ENCODE measurements at regions not wholly inside any gene's neighbourhood (a gene's known extent, or its start where the extent isn't known, plus 50 kb on each side); places are given as distances from the start of the nearest gene placed in this dataset.

GRCh38 chrX:46321676-46322075 is 223.5 kb downstream of the ZNF674 start:
- no peak overlapping the region for H2AK5ac ChIP-seq (ENCODE audit: low read depth, low read length)
- H3K36me3 ChIP-seq (ENCODE audit: control insufficient read depth, insufficient read depth, low read length) = no peaks in the 10 kb centered on the region
- DNase-seq (no peak), ATAC-seq (ENCODE audit: low read depth) (no peak)
- in situ Hi-C loops (cut with MboI; ENCODE audit: low sequenced_read_pairs) = no loop called here
- H3K79me1 ChIP-seq (ENCODE audit: low read depth in 1 of 2, low read length in 2 of 2) = no peaks in the 10 kb centered on the region
- CTCF ChIA-PET = no interaction called here
- H4K5ac ChIP-seq (ENCODE audit: low read depth, low read length) = no peak overlapping the region
- H3K18ac ChIP-seq (ENCODE audit: low read depth, low read length) = no peak overlapping the region
- no peak overlapping the region for H2BK15ac ChIP-seq (ENCODE audit: low read depth, low read length)
- H3K27me3 ChIP-seq (ENCODE audit: control insufficient read depth, insufficient read depth, low read length) = peaks cover 13% of the 10 kb centered on the region
- H3K14ac ChIP-seq (replicated peaks; ENCODE audit: low read depth, low read length) = no peak overlapping the region
- H3K4me1 ChIP-seq (ENCODE audit: control insufficient read depth, insufficient read depth, low read length) = 0 out of 2 replicates have a peak, but pooled peaks cover 2% of the 10 kb centered on the region
- H2BK20ac ChIP-seq (ENCODE audit: low read depth, low read length) = no peak overlapping the region
- no peak overlapping the region for H4K91ac ChIP-seq (ENCODE audit: insufficient read depth, low read depth, low read length)
- no peak overlapping the region for H2AK9ac ChIP-seq (replicated peaks; ENCODE audit: low read depth, low read length, poor library complexity)
- no peak overlapping the region for H3K27ac ChIP-seq (ENCODE audit: insufficient read depth, low read length)
- no peak overlapping the region for H4K8ac ChIP-seq (ENCODE audit: low read depth in 2 of 2, low read length in 2 of 2)
- no peak overlapping the region for H3K23ac ChIP-seq (ENCODE audit: low read depth, low read length)
- no TSS peak for BruUV-seq (replicated peaks)
- H3K4ac ChIP-seq (ENCODE audit: low read depth, low read length) = no peak overlapping the region
- H2AFZ ChIP-seq (replicated peaks; ENCODE audit: low read length, poor library complexity) = no peak overlapping the region
- POLR2A ChIA-PET (ENCODE audit: unreplicated experiment) = no interaction called here
- intact Hi-C loops (cut with micrococcal nuclease) = no loop called here
- no peaks in the 10 kb centered on the region for H3K9me3 ChIP-seq (ENCODE audit: control insufficient read depth, insufficient read depth, low read length)
- no peak overlapping the region for H3K4me3 ChIP-seq (ENCODE audit: insufficient read depth, low read depth, low read length)
- TF ChIP-seq RAD21 (IDR thresholded peaks at IDR 0.05; ENCODE audit: low read length) = no peak
- TF ChIP-seq BHLHE40 (IDR thresholded peaks at IDR 0.05; ENCODE audit: low read depth, low read length) = no peak
- no peak for TF ChIP-seq SMC3 (IDR thresholded peaks at IDR 0.05; ENCODE audit: low read depth, low read length)
- TF ChIP-seq CHD1 (IDR thresholded peaks at IDR 0.05; ENCODE audit: low read depth, low read length) = no peak
- no peak for TF ChIP-seq RFX5 (IDR thresholded peaks at IDR 0.05; ENCODE audit: low read depth, low read length)
- no peak for TF ChIP-seq CTCF (conservative IDR thresholded peaks at IDR 0.05; ENCODE audit: low read depth, low read length)
- TF ChIP-seq MAFK (IDR thresholded peaks at IDR 0.05; ENCODE audit: low read depth, low read length) = no peak
- no peak for TF ChIP-seq FOS (IDR thresholded peaks at IDR 0.05; ENCODE audit: low read depth, low read length)
- TF ChIP-seq RCOR1 (IDR thresholded peaks at IDR 0.05; ENCODE audit: insufficient replicate concordance, low read length) = no peak
- TF ChIP-seq CEBPB (IDR thresholded peaks at IDR 0.05; ENCODE audit: low read depth, low read length) = no peak
- no peak for TF ChIP-seq USF2 (IDR thresholded peaks at IDR 0.05; ENCODE audit: low read depth, low read length)
- H2BK5ac ChIP-seq (ENCODE audit: low read depth, low read length, poor library complexity, severe bottlenecking) = no peak overlapping the region
- H3K4me2 ChIP-seq (ENCODE audit: low read depth, low read length) = no peak overlapping the region
- dilution Hi-C loops (cut with HindIII; ENCODE audit: low sequenced_read_pairs, unreplicated experiment) = no loop called here
- no peak overlapping the region for H3K56ac ChIP-seq (ENCODE audit: extremely low read depth, insufficient read depth, low read length)
- H2BK120ac ChIP-seq (ENCODE audit: low read depth, low read length) = no peak overlapping the region
- no peaks in the 10 kb centered on the region for H4K20me1 ChIP-seq (ENCODE audit: insufficient read depth, low read length)
- no peaks in the 10 kb centered on the region for H3K9me1 ChIP-seq (ENCODE audit: insufficient read depth, low read length)
- no peak overlapping the region for H3K9ac ChIP-seq (ENCODE audit: low read depth, low read length)

Data from IMR-90 (cell line).